Neuron (in vitro differentiated cells): ENCODE measurements at regions not wholly inside any gene's neighbourhood (a gene's known extent, or its start where the extent isn't known, plus 50 kb on each side); places are given as distances from the start of the nearest gene placed in this dataset.

ENCODE experiments used
- H2AFZ ChIP-seq: one replicate; pipeline ENCODE4 v1.6.1; 2013; ENCODE audit warnings: low read depth, mild to moderate bottlenecking, inconsistent platforms, low read length, moderate library complexity
- H3K27me3 ChIP-seq: one replicate; pipeline ENCODE4 v1.6.1; 2013; ENCODE audit warnings: low read length; ENCODE audit not compliant: insufficient read depth
- H3K36me3 ChIP-seq: one replicate; pipeline ENCODE4 v1.6.1; 2013; ENCODE audit warnings: low read length; ENCODE audit not compliant: insufficient read depth
- H3K4me1 ChIP-seq: one replicate; pipeline ENCODE4 v1.6.1; 2013; ENCODE audit warnings: low read length; ENCODE audit not compliant: insufficient read depth
- H3K4me3 ChIP-seq: 2 replicates; pipeline ENCODE4 v1.5.1; 2013; ENCODE audit warnings: mild to moderate bottlenecking, low read length, moderate library complexity
- H3K9me3 ChIP-seq: one replicate; pipeline ENCODE4 v1.6.1; 2013; ENCODE audit warnings: low read length

GRCh38 chr15:25545889-25546288, 107.1 kb upstream of the UBE3A start:
- no peaks in the 10 kb centered on the region for H3K36me3 ChIP-seq
- H3K4me3 ChIP-seq = no peak overlapping the region
- H3K9me3 ChIP-seq = no peaks in the 10 kb centered on the region
- no peak overlapping the region for H2AFZ ChIP-seq
- H3K4me1 ChIP-seq = no peaks in the 10 kb centered on the region
- H3K27me3 ChIP-seq = no peaks in the 10 kb centered on the region

GRCh38 chr15:25545017-25545416, 106.2 kb upstream of the UBE3A start:
- Histone ChIP-seq H3K9me3 (no peaks in the 10 kb centered on the region), H3K27me3 (no peaks in the 10 kb centered on the region)

GRCh38 chr15:25544076-25544475, 105.3 kb upstream of the UBE3A start:
- no peak overlapping the region for H2AFZ ChIP-seq
- H3K4me1 ChIP-seq = no peaks in the 10 kb centered on the region

More at GRCh38 chr15:25545017-25545416, 106.2 kb upstream of the UBE3A start:
- no peaks in the 10 kb centered on the region for H3K4me1 ChIP-seq
- no peak overlapping the region for H3K4me3 ChIP-seq
- no peaks in the 10 kb centered on the region for H3K36me3 ChIP-seq
- no peak overlapping the region for H2AFZ ChIP-seq

GRCh38 chr15:25543196-25543595, 104.4 kb upstream of the UBE3A start:
- Histone ChIP-seq H2AFZ (no peak overlapping the region), H3K4me3 (no peak overlapping the region), H3K27me3 (no peaks in the 10 kb centered on the region), H3K4me1 (no peaks in the 10 kb centered on the region), H3K36me3 (no peaks in the 10 kb centered on the region), H3K9me3 (no peaks in the 10 kb centered on the region)

More at GRCh38 chr15:25544076-25544475, 105.3 kb upstream of the UBE3A start:
- Histone ChIP-seq H3K9me3 (no peaks in the 10 kb centered on the region), H3K4me3 (no peak overlapping the region), H3K27me3 (no peaks in the 10 kb centered on the region), H3K36me3 (no peaks in the 10 kb centered on the region)

- H3K9me3 ChIP-seq = no peaks in the 10 kb centered on the region
- H3K36me3 ChIP-seq = no peaks in the 10 kb centered on the region
- H3K27me3 ChIP-seq = no peaks in the 10 kb centered on the region
- no peaks in the 10 kb centered on the region for H3K4me1 ChIP-seq
- no peak overlapping the region for H3K4me3 ChIP-seq
- no peak overlapping the region for H2AFZ ChIP-seq
These were observed 102.4 kb upstream of the UBE3A start for GRCh38 chr15:25541228-25541627.

GRCh38 chr15:25536801-25537611, 98.2 kb upstream of the UBE3A start:
- H3K4me3 ChIP-seq = no peak overlapping the region
- H3K27me3 ChIP-seq = no peaks in the 10 kb centered on the region
- no peak overlapping the region for H2AFZ ChIP-seq
- H3K36me3 ChIP-seq = no peaks in the 10 kb centered on the region
- H3K9me3 ChIP-seq = no peaks in the 10 kb centered on the region
- H3K4me1 ChIP-seq = peaks cover 8% of the 10 kb centered on the region

GRCh38 chr15:25535866-25536265, 97.0 kb upstream of the UBE3A start:
- no peaks in the 10 kb centered on the region for H3K27me3 ChIP-seq
- no peaks in the 10 kb centered on the region for H3K9me3 ChIP-seq
- no peaks in the 10 kb centered on the region for H3K36me3 ChIP-seq
- no peak overlapping the region for H3K4me3 ChIP-seq
- no peak overlapping the region for H2AFZ ChIP-seq
- H3K4me1 ChIP-seq = peaks cover 17% of the 10 kb centered on the region

GRCh38 chr15:25534293-25534692, 95.5 kb upstream of the UBE3A start:
- Histone ChIP-seq H3K4me3 (no peak overlapping the region), H3K9me3 (no peaks in the 10 kb centered on the region), H3K36me3 (no peaks in the 10 kb centered on the region), H3K27me3 (no peaks in the 10 kb centered on the region), H3K4me1 (peaks cover 17% of the 10 kb centered on the region), H2AFZ (no peak overlapping the region)

GRCh38 chr15:25532269-25533140, 93.7 kb upstream of the UBE3A start:
- no peak overlapping the region for H3K4me3 ChIP-seq
- H3K36me3 ChIP-seq = no peaks in the 10 kb centered on the region
- peaks cover 17% of the 10 kb centered on the region for H3K4me1 ChIP-seq
- peaks cover 2% of the 10 kb centered on the region for H3K9me3 ChIP-seq
- H2AFZ ChIP-seq = peak overlapping the region; percentile 0
- H3K27me3 ChIP-seq = no peaks in the 10 kb centered on the region

GRCh38 chr15:25529774-25530173, 91.0 kb upstream of the UBE3A start:
- Histone ChIP-seq H3K4me3 (no peak overlapping the region), H2AFZ (no peak overlapping the region), H3K9me3 (peaks cover 2% of the 10 kb centered on the region), H3K36me3 (no peaks in the 10 kb centered on the region), H3K4me1 (peaks cover 17% of the 10 kb centered on the region), H3K27me3 (no peaks in the 10 kb centered on the region)

GRCh38 chr15:25527118-25527517, 88.3 kb upstream of the UBE3A start:
- Histone ChIP-seq H3K4me1 (peaks cover 10% of the 10 kb centered on the region), H3K9me3 (peaks cover 2% of the 10 kb centered on the region), H3K27me3 (no peaks in the 10 kb centered on the region), H3K4me3 (no peak overlapping the region), H3K36me3 (no peaks in the 10 kb centered on the region), H2AFZ (no peak overlapping the region)

- peaks cover 2% of the 10 kb centered on the region for H3K9me3 ChIP-seq
- H3K36me3 ChIP-seq = no peaks in the 10 kb centered on the region
- no peaks in the 10 kb centered on the region for H3K4me1 ChIP-seq
- no peak overlapping the region for H3K4me3 ChIP-seq
- no peak overlapping the region for H2AFZ ChIP-seq
- no peaks in the 10 kb centered on the region for H3K27me3 ChIP-seq
These were observed 86.9 kb upstream of the UBE3A start for GRCh38 chr15:25525741-25526140.

- Histone ChIP-seq H3K4me3 (no peak overlapping the region), H3K36me3 (no peaks in the 10 kb centered on the region), H2AFZ (no peak overlapping the region), H3K9me3 (peaks cover 4% of the 10 kb centered on the region), H3K4me1 (peaks cover 4% of the 10 kb centered on the region), H3K27me3 (no peaks in the 10 kb centered on the region)
These were observed 76.8 kb upstream of the UBE3A start for GRCh38 chr15:25515633-25516032.
